ENCODE measurements at regions not wholly inside any gene's neighbourhood (a gene's known extent, or its start where the extent isn't known, plus 50 kb on each side); places are given as distances from the start of the nearest gene placed in this dataset.

DNA sequence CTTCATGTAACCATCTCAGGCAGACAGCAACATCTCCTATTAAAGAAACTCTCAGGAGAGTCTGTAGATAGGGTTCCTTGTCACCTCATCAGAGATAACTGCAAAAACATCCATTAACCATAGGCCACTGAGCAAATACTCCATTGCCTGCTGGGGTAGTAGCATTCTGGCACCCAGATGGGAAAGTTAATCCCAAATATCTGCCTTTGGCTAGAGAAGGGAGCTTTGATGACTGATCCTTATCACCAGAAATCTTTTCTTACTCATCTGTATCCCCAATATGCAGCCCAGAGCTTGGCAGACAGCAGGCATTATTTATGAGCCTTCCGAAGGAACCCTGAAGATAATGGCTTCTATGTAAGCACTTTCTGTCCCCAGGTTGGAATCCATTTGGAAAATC lies 173.1 kb downstream of the MFSD1 start:
- DNase-seq (ENCODE audit: low spot score) = no peak

- DNase-seq (ENCODE audit: low spot score) = no peak
Observed at GRCh38 chr3:158976966-158977365, 175.1 kb downstream of the MFSD1 start.

DNA sequence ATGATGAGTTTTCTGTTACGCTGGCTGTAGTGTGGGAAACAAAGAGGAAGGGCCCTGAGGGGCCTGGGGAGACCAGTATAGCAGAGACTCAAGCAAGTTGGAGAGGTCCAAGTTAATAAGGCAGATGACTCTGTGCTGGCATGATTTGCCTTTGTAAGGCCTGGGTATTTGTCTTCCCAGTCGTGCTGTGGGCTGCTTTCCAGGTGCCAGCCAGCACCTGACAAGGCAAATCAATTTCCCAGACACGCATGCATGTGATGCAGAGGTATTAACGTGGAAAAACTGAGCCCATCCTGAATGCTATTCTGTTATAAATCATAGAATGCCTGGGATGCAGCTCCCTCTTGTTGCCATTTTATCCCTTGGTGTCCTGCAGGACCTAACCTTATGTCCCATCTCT lies 175.6 kb downstream of the MFSD1 start:
- no peak for DNase-seq (ENCODE audit: low spot score)

- DNase-seq (ENCODE audit: low spot score) = no peak
Observed at GRCh38 chr3:158983216-158984099, 181.6 kb downstream of the MFSD1 start.

DNA sequence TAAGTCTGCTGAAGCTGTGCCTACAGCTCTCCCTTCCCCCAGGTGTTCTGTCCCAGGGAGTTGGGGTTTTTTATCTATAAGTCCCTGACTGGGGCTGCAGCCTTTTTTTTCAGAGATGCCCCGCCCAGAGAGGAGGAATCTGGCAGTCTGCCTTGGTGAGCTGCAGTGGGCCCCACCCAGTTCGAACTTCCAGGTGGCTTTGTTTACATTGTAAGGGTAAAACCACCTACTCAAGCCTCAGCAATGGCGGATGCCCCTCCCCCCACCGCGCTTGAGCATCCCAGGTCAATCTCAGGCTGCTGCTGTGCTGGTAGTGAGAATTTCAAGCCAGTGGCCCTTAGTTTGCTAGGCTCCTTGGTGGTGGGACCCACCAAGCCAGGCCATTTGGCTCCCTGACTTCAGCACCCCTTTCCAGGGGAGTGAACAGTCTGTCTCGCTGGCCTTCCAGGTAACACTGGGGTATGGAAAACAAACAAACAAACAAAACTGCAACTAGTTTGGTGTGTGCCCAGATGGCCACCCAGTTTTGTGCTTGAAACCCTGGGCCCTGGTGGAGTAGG lies 189.4 kb downstream of the MFSD1 start:
- DNase-seq (ENCODE audit: low spot score) = no peak

GRCh38 chr3:158992463-158992862 lies 190.6 kb downstream of the MFSD1 start:
- DNase-seq (ENCODE audit: low spot score) = no peak

DNA sequence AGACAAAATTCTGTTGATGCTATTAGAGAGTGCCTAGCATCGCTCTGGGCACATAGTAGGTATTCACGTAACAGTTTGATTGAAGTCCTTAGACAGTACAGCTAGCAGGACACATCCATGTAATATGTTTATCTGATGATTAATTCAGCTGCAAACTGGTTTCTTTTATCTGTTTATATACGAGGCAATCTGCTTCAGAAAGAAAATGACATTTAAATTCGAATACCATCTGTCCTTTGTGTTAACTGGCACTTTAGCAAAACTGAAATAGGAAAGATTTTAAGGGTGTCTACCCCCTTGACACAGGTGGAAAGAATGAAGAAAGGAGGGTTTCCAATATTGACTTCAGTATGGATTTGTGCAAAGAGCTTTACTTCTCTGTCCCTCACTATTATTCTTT lies 192.5 kb downstream of the MFSD1 start:
- no peak for DNase-seq (ENCODE audit: low spot score)

GRCh38 chr3:159001711-159002110 lies 199.9 kb downstream of the MFSD1 start:
- no peak for DNase-seq (ENCODE audit: low spot score)

GRCh38 chr3:159005137-159005536 lies 203.3 kb downstream of the MFSD1 start:
- no peak for DNase-seq (ENCODE audit: low spot score)

DNA sequence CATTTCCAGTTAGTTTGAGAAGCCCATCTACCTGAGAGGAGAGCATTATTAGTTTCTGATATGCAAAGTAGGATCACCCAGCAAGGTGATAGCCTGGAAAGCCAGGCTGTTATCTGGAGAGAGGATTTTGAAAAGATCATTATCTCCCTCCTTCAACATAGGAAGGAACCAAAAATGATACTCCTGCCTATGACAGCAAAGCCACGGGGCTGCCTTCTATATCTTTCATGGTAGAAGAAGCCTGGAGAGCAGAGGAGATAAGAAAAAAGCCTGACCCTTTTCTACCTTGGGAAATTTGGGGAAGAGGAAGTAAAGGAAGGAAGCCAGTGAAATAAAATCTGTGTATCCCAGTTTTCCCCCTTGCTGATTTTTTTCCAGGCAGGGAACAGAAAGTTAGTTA lies 205.5 kb downstream of the MFSD1 start:
- no peak for DNase-seq (ENCODE audit: low spot score)

DNA sequence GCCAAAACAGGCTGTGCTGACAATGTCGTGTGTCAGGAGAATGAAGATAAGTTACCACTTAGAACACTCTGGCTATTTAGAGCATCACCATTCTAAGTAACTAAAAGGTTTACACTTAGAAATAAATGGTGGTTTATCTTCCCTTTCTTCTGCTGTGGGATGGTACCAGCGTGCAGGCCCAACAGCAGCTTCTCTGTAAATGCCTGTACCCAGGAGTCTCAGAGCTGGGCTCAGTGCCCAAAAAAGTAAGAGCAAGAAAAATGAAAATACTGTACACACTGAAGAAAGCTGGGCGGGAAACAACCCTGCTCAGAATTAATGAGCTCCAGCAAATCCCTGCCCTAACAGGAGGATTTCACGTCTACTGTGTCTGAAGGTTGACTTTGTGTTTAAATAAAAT lies 206.5 kb downstream of the MFSD1 start:
- DNase-seq (ENCODE audit: low spot score) = no peak

- no peak for DNase-seq (ENCODE audit: low spot score)
Observed at GRCh38 chr3:159018341-159018740, 216.5 kb downstream of the MFSD1 start.

- DNase-seq (ENCODE audit: low spot score) = no peak
Observed at GRCh38 chr3:159025733-159026132, 223.9 kb downstream of the MFSD1 start.

DNA sequence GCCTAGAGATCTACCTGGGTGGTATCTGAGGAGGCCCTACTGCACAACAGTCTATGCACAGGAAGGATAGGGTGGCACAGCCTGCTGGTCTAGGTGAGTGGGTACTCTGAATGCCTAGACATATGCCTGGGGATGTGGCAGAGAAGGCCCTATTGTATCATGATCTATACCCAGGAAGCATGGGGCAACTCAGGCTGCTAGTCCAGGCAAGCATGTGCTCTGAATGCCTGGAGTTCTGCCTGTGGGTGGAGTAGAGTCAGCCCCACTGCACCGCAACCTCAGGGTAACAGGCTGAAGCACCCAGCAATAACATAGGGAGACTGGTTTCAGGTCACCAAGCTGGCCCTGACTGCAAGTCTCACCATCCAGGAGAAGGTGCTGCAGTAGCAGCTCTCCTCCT lies 224.7 kb downstream of the MFSD1 start:
- no peak for DNase-seq (ENCODE audit: low spot score)

DNA sequence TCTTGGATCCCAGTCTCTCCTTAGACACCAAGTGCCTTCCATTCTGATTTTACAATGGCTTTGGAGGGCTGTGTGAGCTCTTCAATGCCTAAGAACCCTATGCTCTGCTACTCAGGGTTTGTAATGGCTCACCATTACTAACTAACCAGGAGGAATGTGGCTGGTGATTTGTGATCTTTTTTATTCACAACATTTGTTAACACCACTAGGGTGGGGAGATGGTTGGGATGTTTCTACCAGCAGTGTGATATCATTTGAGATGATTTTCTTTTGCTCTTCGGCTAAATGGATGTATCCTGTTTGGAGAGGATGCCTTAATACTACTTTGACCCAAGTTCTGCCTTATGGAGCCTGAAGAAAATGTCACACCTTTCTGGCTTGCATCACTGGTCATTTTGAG lies 226.9 kb downstream of the MFSD1 start:
- DNase-seq (ENCODE audit: low spot score) = no peak

DNA sequence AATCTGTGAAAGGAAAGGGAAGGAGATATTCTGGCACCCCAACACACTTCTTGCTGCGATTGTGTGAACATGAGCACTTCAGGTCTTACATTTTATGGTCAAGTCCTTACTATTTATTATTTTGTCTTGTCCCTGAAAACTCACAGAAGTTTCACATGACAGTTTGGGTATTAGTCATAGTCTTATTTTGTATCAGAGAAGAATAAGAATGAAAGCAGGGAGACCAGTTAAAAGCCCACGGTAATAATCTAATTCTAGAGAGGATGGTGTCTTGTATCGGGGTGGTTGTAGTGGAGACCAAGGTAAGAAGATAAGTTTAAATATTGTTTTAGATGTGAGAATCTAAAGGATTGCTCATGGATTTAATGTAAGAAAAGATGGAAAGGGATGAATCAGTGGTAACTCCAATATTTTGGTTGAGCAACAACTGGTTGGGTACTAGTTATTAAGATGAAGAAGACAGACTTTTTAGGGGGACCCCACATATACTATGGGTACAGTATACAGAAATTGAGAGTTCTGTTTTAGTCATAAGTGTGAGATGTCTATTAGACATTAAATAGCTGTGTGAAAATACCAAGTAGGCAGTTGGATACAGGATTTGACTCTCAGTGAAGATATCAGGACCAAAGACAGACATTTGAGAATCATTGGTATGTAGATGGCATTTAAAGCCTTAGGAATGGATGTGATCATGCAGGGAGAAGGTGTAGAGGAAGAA lies 227.6 kb downstream of the MFSD1 start:
- DNase-seq (ENCODE audit: low spot score) = no peak

GRCh38 chr3:159030138-159030670 lies 228.3 kb downstream of the MFSD1 start:
- DNase-seq (ENCODE audit: low spot score) = no peak

DNA sequence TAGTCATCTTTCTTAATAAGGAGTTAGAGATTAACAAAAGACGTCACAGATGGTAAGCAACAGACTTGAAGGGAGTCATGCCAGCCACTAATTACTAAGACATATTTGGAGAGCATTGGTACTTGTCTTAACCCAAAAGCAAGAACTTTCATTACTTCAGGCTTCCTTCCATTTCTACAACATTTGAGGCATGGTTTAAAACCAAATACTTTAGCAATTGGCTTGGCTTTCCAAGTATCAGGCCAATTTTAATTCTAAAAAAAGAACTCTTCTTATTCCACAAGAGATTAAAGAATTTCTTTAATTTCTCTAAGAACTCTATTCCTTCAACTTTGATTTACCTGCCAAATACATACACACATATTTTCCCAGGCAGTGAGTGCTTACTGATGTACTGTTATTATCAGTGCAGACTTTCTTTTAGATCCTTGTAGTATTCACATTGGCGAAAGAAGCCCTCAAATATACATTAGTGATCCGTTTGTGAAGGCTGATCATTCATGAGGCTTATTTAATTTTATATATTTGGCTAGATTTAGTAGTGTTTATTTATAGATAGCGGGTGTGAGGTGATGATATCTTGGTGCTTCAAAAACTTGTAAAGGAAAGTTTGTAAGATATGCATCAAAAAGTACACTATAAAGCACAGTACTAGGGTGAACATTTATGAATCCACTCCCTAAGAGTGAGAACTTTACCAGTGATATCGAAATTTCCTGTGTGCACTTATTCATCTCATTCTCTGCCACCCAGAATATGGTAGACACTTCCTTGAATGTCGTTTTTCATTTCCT lies 229.2 kb downstream of the MFSD1 start:
- no peak for DNase-seq (ENCODE audit: low spot score)

DNA sequence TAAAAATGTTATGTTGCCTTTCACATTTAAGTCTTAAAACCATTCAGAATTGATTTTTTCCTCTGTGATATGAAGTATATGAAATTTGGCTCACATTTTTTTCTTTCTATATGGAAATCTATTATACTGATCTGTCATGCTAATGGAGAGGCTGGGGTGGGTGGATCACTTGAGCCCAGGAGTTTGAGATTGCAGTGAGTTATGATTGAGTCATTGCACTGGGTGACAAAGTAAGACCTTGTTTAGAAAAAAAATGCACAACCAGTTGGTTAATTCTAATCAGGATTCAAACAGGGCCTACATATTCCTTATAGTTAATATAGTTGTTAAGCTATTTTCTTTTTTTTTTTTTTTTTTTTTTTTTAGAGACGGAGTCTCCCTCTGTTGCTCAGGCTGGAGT lies 230.5 kb downstream of the MFSD1 start:
- no peak for DNase-seq (ENCODE audit: low spot score)

DNA sequence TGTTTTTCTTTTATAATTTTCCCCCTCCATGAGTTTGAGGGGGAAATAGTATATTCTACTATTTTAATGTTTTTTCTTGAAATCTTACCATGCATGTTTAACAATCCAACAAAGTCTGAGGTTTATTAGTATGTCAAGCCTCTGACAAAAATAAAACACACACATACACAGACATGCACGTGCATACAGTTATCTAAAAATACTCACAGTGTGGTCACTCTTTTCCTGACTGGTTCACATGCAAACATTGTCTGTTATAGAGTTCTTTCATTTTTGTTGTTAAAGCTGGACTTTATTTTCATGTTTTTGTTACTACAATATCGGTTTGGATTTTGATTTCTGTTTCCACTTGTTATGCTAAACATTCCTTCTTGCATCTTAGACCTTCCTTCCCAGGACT lies 236.6 kb downstream of the MFSD1 start:
- DNase-seq (ENCODE audit: low spot score) = no peak

- no peak for DNase-seq (ENCODE audit: low spot score)
Observed at GRCh38 chr3:159039286-159039685, 237.4 kb downstream of the MFSD1 start.

DNA sequence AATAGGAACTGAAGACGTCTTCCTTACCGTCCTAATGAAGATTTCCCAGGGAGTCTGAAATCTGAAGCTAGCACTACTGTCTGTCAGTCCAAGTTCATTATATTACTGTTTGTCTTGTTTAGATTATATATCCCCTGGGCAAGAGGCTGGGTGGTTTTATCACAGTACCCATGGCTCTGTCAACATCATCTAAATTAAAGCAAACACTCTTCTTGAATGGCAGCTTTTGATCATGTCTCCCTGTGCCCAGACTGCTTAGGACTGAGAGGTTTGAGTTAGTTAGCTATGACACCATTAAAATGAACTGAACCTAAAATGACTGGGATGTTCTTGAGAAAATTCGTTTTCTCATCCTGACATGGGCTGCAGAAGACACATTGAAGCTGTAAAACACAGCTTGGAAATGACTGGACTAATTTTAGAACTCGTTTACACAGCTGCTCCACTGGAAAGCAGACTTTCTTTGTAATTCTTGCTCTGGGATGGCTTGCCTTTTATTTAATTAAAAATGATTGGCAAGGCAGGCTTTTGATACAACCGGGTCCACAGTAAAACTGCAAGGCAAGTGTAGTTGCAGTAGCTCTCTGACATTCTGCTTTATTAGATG lies 243.5 kb downstream of the MFSD1 start:
- no peak for DNase-seq (ENCODE audit: low spot score)
